GM10266 (cell line): ENCODE measurements at regions not wholly inside any gene's neighbourhood (a gene's known extent, or its start where the extent isn't known, plus 50 kb on each side); places are given as distances from the start of the nearest gene placed in this dataset.

ENCODE experiments used
- DNase-seq: peaks from one replicate; pipeline ENCODE4 v3.0.0; 2012; ENCODE audit errors: extremely low spot score
- TF ChIP-seq, protein P1 (sequence below): IDR thresholded peaks from 2 replicates; pipeline ENCODE4 v1.5.1; 2012; ENCODE audit warnings: mild to moderate bottlenecking, low read depth; ENCODE audit not compliant: control insufficient read depth, insufficient read depth; ENCODE audit errors: missing control alignments

DNA sequence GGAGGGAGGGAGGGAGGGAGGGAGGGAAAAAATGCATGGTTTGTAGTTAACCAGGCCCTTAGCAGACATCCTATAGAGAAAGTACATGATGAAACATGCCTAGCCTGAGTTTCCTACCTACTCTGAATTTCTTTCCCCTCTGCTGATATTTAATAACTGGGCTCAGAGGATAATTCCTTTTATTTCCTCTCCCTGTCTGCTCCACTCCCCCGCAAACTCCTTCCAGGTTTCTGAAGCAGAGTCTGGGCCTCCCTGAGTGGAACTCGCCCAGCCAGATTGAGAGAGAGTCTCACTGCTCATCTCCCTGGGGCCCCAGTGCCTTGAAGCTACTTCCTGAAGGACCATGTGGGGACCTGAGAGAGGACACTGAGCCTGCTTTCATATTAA, 111.9 kb upstream of the SLC44A3 start:
- no peak for DNase-seq
- TF ChIP-seq, protein P1, sequence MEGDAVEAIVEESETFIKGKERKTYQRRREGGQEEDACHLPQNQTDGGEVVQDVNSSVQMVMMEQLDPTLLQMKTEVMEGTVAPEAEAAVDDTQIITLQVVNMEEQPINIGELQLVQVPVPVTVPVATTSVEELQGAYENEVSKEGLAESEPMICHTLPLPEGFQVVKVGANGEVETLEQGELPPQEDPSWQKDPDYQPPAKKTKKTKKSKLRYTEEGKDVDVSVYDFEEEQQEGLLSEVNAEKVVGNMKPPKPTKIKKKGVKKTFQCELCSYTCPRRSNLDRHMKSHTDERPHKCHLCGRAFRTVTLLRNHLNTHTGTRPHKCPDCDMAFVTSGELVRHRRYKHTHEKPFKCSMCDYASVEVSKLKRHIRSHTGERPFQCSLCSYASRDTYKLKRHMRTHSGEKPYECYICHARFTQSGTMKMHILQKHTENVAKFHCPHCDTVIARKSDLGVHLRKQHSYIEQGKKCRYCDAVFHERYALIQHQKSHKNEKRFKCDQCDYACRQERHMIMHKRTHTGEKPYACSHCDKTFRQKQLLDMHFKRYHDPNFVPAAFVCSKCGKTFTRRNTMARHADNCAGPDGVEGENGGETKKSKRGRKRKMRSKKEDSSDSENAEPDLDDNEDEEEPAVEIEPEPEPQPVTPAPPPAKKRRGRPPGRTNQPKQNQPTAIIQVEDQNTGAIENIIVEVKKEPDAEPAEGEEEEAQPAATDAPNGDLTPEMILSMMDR: no peak

DNA sequence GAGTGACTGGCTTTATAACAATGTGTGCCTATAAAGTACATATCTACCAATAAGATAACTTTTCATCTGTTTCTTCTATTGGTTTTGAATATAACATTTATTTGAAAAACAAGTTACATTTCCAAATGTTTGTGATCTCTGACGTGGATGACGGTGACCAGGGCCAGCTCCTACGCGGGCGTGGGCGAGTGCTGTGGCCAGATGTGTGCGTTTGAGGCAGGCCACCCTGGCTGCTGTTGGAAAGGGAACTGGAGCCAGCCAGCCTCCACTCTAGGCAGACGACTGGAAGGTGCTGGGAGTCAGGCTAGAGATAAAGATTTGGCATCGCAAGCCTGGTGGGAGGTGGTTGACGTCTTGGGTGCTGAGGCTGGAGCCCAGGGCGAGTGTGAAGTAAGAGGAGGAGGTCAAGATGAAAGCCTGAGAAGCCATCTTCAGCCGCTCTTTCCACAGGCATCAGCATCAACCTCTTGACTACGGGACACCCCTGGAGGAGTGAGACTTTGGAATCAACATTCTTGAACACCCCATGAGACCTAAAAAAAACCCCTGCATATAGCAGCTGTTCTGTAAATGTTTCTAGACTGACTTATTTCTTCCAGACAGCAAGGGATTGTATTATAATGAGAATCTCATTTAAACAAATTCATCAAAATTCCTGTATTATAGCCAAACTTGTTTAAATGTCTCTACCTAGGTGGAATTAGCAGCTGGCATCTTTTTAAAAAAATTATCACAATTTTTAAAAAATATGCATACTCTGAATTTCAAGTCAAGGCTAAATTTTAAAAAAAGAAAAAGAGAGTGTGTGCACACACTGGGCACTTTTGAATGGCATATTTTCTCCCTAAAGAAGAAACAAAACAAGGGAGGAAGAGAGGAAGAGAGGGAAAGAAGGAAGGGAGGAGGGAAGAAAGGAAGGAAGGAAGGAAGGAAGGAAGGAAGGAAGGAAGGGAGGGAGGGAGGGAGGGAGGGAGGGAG, 112.5 kb upstream of the SLC44A3 start:
- DNase-seq: no peak
- TF ChIP-seq, protein P1: no peak

DNA sequence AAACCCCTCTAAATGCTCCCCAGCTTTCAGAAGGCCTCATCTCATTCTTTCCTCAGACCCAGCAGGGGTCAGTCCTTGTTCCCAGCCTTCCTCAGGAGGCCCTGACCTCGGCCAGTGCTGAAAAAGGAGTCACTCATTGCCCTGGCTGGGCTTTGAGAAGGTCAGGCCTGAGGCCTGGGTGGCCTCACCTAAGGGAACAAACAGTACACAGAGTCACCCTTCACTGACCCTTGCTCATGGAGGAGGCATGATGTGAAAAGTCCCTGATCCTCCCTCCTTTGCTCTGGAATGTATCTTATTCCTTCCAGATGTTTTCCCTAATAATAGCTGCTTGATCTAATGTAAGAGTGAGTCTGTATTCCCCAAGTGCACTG, 117.7 kb upstream of the SLC44A3 start:
- DNase-seq: no peak
- TF ChIP-seq, protein P1: no peak

DNA sequence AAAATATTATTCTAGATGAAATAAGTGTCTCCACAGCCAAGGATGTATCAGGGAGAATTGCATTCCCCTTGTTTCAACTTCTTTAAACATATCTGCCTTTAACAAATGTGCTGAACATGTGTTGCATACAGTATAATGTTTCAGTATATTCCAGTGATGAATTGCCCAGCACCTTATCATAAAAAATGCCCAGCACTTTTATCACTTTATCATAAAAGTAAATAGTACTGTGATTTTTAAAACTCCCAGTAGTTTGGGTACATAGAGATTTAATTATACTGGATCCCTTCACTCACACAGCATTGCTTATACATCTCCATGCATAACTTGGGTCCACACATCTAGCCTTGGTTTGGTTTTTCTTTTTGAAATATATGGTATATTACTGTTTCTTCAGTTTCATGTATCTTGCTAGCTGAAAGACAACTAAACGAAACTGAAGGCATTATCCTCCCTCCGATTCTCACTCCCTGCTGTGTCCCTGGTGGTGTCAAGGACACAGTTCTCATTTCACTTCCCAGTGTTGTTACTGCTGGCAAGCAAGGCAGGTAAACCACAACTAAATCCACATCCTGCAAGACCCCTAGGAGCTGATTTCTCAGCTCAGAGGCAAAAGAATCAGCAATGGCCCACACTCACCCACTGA, 118.2 kb upstream of the SLC44A3 start:
- TF ChIP-seq, protein P1: no peak

DNA sequence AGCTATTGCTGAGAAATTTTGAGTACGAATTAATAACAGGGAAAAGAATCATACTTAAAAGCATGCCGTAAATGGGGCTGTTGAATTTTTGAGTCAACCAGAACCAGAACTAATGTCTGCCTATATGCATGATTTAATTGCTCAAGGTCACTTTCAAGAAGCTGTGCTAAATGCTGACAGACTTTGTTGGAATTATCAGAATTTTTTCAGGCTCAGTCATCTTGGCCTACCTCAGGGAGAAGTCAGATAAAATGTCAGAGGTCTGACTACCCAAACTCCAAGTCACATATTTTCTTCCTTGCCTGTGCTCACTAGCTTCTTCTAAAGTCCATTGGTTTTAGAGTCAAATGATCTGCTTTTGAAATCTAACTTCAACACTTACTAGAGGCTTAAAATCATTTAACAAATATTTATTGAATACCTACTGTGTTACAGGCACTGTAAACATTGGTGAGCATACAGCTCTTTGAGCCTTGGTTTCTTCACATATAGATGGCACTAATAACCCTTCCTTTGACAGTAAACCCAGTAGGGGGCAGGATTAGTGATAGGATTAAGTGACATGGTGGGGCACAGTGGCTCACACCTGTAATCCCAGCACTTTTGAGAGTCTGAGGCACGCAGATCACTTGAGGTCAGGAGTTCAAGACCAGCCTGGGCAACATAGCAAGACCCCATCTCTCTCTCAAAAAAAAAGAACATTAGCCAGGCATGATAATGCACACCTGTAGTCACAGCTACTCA, 121.2 kb upstream of the SLC44A3 start:
- no peak for DNase-seq
- TF ChIP-seq, protein P1: no peak

More for the DNA sequence above, 118.2 kb upstream of the SLC44A3 start:
- no peak for DNase-seq

DNA sequence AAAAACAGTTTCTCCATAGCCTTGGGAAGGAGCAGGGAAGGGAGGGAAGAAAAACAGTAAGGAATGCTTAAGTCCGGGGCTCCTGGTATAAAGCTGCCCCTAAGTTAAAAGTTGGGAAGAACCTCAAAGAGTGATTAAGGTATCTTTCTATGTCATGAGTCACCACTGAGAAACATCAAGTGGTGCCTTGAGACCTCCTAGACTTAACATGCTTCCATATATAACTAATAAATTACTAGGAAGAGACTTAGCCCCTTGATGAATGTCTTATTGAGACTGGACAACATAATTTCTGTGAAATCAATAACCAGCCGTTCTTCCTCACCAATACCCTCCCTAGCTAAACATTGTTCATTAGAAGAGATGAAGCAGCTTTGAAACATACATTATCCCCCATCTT, 121.8 kb upstream of the SLC44A3 start:
- no peak for DNase-seq
- TF ChIP-seq, protein P1: no peak

DNA sequence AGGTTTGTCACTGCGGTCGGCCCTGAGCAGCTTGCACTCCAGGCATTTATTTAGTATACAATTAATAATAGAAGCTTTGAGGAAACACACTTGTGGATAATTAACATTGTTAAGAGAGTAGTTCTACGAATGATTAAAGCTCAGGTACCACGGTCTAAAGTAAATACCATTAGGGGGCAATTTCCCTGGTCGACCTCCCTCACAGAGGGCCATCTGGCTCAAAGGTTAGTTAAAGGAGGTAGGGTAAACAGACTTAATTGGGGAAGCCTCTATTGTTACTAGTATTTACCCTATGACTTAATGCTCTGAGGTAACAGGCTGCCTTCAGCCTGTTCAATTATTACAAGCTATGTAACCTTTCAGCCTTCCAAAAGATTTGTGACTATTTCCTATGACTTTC, 122.3 kb upstream of the SLC44A3 start:
- TF ChIP-seq, protein P1: no peak

More for the DNA sequence above, 122.3 kb upstream of the SLC44A3 start:
- DNase-seq: no peak
